Progenitor cell of endocrine pancreas (in vitro differentiated cells): ENCODE measurements at regions not wholly inside any gene's neighbourhood (a gene's known extent, or its start where the extent isn't known, plus 50 kb on each side); places are given as distances from the start of the nearest gene placed in this dataset.

Experiments used
- DNase-seq: peaks from one replicate; pipeline ENCODE4 v3.0.0; 2021; ENCODE audit warnings: low spot score; ENCODE audit not compliant: unreplicated experiment
- H3K27ac Mint-ChIP-seq: 2 replicates; pipeline ENCODE4 v1.8.0; 2021; ENCODE audit warnings: mild to moderate bottlenecking, moderate library complexity, mixed read lengths
- H3K27me3 Mint-ChIP-seq: 2 replicates; pipeline ENCODE4 v1.8.0; 2021; ENCODE audit warnings: mixed read lengths
- H3K36me3 Mint-ChIP-seq: 2 replicates; pipeline ENCODE4 v1.8.0; 2022; ENCODE audit warnings: mixed read lengths; ENCODE audit not compliant: insufficient read depth
- H3K4me1 Mint-ChIP-seq: 2 replicates; pipeline ENCODE4 v1.8.0; 2021; ENCODE audit warnings: low read depth, mixed read lengths
- H3K4me3 Mint-ChIP-seq: 2 replicates; pipeline ENCODE4 v1.8.0; 2021; ENCODE audit warnings: low read depth, mild to moderate bottlenecking, moderate library complexity, mixed read lengths
- H3K9me3 Mint-ChIP-seq: 2 replicates; pipeline ENCODE4 v1.8.0; 2021; ENCODE audit warnings: low read depth, mixed read lengths
- TF ChIP-seq, protein P1 (sequence below): fragments of 200-600 bp; sonication (generic); IDR thresholded peaks from one replicate; pipeline ENCODE4 v1.5.0; 2021; ENCODE audit warnings: antibody characterized with exemption, mild to moderate bottlenecking; ENCODE audit not compliant: unreplicated experiment

DNA sequence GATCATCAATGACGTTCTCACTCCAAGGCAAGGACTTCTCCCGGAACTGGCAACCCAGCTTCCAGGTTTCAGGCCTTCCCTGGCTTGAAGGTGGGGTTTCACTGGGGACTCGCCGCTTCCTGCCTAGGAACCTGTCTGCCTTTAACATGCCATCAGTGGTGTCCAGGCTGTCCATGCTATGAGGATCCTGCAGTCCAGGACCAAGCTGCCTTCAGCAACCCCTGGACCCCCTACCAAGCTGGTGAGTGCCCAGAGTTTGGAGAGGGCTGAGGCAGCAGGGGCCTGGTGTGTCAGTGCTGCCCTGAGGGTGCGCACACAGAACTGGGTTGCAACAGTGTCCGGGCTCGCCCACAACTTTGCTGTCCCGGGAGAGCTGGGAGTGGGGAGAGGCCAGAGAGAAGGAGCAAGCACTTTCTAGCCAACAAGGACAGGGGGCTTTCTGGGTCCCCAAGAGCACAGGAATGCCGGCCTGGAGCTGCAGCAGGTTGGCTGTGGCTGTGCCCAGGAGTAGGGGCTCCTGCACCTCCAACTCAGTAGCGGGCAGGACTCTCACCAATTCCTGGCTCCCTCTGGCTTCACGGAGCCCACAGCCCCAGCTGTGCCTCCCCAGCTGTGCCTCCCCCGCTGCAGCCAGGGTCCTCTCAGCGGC, 1563.2 kb upstream of the MIR17HG start:
- TF ChIP-seq, protein P1, sequence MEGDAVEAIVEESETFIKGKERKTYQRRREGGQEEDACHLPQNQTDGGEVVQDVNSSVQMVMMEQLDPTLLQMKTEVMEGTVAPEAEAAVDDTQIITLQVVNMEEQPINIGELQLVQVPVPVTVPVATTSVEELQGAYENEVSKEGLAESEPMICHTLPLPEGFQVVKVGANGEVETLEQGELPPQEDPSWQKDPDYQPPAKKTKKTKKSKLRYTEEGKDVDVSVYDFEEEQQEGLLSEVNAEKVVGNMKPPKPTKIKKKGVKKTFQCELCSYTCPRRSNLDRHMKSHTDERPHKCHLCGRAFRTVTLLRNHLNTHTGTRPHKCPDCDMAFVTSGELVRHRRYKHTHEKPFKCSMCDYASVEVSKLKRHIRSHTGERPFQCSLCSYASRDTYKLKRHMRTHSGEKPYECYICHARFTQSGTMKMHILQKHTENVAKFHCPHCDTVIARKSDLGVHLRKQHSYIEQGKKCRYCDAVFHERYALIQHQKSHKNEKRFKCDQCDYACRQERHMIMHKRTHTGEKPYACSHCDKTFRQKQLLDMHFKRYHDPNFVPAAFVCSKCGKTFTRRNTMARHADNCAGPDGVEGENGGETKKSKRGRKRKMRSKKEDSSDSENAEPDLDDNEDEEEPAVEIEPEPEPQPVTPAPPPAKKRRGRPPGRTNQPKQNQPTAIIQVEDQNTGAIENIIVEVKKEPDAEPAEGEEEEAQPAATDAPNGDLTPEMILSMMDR, result no peak
- Mint-ChIP-seq H3K27ac (no peak overlapping the region), H3K27me3 (no peaks in the 10 kb centered on the region), H3K36me3 (no peaks in the 10 kb centered on the region), H3K9me3 (peaks cover 3% of the 10 kb centered on the region), H3K4me1 (no peaks in the 10 kb centered on the region), H3K4me3 (no peak overlapping the region)
- DNase-seq, result no peak

DNA sequence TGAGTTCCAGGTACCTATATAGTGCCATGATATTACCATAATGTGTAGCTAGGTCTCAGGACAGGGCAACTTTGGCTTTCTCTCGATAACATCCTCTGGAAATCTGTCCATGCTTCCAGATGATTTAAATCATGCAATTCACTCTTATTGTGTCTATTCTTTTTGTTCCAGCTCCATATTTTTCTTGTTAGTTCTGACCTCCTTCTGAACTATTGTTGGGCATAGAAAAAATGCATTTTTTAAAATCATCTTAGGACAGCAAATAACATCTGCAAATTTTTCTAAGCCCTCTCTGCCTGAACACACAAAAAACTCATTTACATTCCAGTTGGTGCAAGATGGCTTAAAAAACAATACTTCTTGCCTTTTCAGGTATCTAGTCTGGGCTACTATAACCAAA, 1561.0 kb upstream of the MIR17HG start:
- H3K27ac Mint-ChIP-seq, result no peak overlapping the region
- no peaks in the 10 kb centered on the region for H3K27me3 Mint-ChIP-seq
- H3K9me3 Mint-ChIP-seq, result no peaks in the 10 kb centered on the region
- no peak for DNase-seq
- TF ChIP-seq, protein P1, result no peak
- no peak overlapping the region for H3K4me3 Mint-ChIP-seq
- H3K4me1 Mint-ChIP-seq, result no peaks in the 10 kb centered on the region
- H3K36me3 Mint-ChIP-seq, result no peaks in the 10 kb centered on the region

DNA sequence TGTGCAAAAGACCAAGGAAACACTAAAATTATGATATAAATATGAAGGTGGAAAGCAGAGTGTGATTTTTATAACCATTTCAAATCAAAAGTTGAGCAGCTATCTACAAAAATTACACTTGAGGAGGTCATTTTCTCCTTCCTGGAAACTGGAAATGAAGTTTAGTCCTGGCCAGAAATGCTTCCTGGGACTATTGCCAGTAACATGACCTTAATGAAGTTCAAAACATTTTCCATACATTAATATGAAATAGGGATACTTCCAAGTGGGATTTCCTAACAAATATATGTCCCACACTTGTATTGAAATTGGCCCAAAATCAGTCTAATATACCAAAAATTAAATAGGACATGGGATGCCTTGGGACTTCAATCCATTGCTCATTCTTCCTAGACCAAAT, 1556.8 kb upstream of the MIR17HG start:
- TF ChIP-seq, protein P1, result no peak
- Mint-ChIP-seq H3K27ac (no peak overlapping the region), H3K4me1 (no peaks in the 10 kb centered on the region)

DNA sequence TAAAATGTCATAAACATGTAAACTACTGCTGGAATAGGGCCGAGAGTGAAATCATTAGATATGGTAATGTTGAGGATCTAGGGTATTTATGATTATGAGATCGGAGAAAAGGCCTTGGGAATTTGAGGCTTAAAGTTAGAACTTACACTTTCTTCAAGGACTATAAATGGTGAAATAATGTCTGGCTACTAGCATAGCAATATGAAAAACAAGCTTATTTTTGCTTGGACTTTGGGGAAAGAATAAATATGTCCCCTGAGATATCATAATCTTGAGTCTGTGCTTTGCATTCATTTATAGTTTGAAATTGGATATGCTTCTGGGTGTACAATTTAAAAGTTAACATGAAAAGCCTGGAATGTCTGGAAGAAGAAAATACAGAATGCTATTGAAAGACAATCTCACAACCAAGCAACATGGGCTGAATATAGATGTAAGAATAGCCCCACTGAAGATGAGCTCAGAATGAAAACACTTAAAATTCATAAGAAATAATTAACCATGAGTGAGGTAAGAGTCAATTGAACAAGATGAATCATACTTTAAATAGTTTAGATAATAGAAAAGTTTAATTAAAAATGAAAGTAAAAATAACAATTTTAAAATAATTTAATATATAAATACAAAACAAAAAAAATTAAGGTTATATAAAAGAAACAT, 1555.4 kb upstream of the MIR17HG start:
- H3K9me3 Mint-ChIP-seq, result peaks cover 4% of the 10 kb centered on the region
- no peak overlapping the region for H3K4me3 Mint-ChIP-seq
- TF ChIP-seq, protein P1, result no peak
- no peaks in the 10 kb centered on the region for H3K36me3 Mint-ChIP-seq
- no peaks in the 10 kb centered on the region for H3K4me1 Mint-ChIP-seq
- H3K27me3 Mint-ChIP-seq, result no peaks in the 10 kb centered on the region
- no peak for DNase-seq
- no peak overlapping the region for H3K27ac Mint-ChIP-seq

More for the DNA sequence above, 1556.8 kb upstream of the MIR17HG start:
- no peaks in the 10 kb centered on the region for H3K27me3 Mint-ChIP-seq
- no peaks in the 10 kb centered on the region for H3K36me3 Mint-ChIP-seq
- DNase-seq, result no peak
- no peak overlapping the region for H3K4me3 Mint-ChIP-seq
- H3K9me3 Mint-ChIP-seq, result peaks cover 2% of the 10 kb centered on the region

DNA sequence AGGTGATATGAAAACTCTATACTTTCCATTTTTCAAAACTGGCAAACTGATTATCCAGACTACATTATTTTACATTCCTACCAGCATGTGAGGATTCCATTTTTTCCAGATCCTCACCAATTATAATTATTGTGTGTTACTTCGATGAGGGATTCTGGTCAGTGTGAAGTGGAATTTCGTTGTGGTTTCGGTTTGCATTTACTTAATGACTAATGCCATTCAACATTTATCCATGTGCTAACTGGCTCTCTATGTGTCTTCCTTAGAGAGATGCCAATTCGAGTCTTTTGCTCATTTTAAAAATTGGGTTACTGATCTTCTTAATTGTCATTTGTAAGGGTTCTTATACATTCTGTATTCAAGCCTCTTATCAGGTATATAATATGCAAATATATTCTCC, 1551.3 kb upstream of the MIR17HG start:
- Mint-ChIP-seq H3K36me3 (no peaks in the 10 kb centered on the region), H3K4me1 (no peaks in the 10 kb centered on the region), H3K9me3 (peaks cover 4% of the 10 kb centered on the region), H3K4me3 (no peak overlapping the region), H3K27ac (no peak overlapping the region), H3K27me3 (no peaks in the 10 kb centered on the region)
- DNase-seq, result no peak
- TF ChIP-seq, protein P1, result no peak
